ENCODE measurements at regions not wholly inside any gene's neighbourhood (a gene's known extent, or its start where the extent isn't known, plus 50 kb on each side); places are given as distances from the start of the nearest gene placed in this dataset.
"Not testable (repeated sequence)": the region's sequence is repeated elsewhere in the genome, so short reads cannot be mapped to it uniquely, and the experiment has no call there.

DNA sequence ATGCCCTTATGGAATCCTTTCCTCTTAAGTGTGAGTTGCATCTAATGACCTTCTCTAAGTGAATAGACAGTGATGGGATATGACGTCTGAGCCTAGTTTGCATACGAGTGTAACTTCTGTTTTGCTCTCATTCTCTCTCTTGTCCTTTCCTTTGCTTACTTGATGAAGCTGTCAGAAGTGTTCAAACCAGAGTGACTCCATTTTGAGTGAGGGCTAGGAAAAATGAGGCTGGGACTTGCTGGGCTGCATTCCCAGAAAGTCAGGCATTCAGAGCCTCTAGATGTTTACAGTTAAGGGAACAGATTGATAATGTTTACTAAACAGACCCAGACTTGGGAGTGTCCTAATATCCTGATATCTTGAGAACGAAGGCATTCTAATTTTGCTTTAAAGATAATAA, 311.2 kb upstream of the SOX4 start:
- not testable (repeated sequence) for H3K9me3 ChIP-seq; DNase-seq; H3K27me3 ChIP-seq; H3K36me3 ChIP-seq; H3K4me3 ChIP-seq (ENCODE audit: low read depth, low read length)
- peaks cover 28% of the 10 kb centered on the region for H3K4me1 ChIP-seq

DNA sequence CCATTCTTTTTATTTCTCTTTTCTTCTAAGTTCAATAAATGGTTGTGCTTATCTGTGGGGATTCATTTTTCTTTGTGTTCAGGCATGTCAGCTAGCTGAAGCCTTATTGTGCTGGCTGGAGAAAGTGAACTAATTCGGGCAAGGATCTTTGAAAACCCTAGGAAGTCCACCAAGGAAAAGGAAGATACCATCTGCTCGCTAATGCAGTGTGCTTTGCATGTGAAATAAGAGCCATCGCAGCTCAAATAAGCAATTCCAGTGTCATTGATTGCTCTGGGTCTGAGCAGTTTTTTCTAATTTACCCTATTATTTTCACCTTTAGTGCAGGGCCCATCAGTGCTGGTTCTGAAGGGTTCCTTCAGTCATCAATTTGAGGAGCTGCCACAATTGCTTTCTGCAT, 309.4 kb upstream of the SOX4 start:
- Histone ChIP-seq H3K9me3 (no peaks in the 10 kb centered on the region), H3K27me3 (no peaks in the 10 kb centered on the region), H3K4me3 (ENCODE audit: low read depth, low read length) (no peak overlapping the region), H3K36me3 (no peaks in the 10 kb centered on the region), H3K4me1 (peaks cover 20% of the 10 kb centered on the region)
- TF ChIP-seq, protein P1, sequence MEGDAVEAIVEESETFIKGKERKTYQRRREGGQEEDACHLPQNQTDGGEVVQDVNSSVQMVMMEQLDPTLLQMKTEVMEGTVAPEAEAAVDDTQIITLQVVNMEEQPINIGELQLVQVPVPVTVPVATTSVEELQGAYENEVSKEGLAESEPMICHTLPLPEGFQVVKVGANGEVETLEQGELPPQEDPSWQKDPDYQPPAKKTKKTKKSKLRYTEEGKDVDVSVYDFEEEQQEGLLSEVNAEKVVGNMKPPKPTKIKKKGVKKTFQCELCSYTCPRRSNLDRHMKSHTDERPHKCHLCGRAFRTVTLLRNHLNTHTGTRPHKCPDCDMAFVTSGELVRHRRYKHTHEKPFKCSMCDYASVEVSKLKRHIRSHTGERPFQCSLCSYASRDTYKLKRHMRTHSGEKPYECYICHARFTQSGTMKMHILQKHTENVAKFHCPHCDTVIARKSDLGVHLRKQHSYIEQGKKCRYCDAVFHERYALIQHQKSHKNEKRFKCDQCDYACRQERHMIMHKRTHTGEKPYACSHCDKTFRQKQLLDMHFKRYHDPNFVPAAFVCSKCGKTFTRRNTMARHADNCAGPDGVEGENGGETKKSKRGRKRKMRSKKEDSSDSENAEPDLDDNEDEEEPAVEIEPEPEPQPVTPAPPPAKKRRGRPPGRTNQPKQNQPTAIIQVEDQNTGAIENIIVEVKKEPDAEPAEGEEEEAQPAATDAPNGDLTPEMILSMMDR (IDR thresholded peaks at IDR 0.05; ENCODE audit: low read depth, low read length) = no peak
- no peak for DNase-seq

- H3K4me3 ChIP-seq (ENCODE audit: low read depth, low read length) = no peak overlapping the region
- TF ChIP-seq, protein P1 (IDR thresholded peaks at IDR 0.05; ENCODE audit: low read depth, low read length) = no peak
- no peak for DNase-seq
- no peaks in the 10 kb centered on the region for H3K9me3 ChIP-seq
- no peaks in the 10 kb centered on the region for H3K27me3 ChIP-seq
- peaks cover 16% of the 10 kb centered on the region for H3K4me1 ChIP-seq
- H3K36me3 ChIP-seq = no peaks in the 10 kb centered on the region
These were observed 308.8 kb upstream of the SOX4 start for GRCh38 chr6:21284706-21285105.

- Histone ChIP-seq H3K9me3 (no peaks in the 10 kb centered on the region), H3K36me3 (no peaks in the 10 kb centered on the region), H3K27me3 (no peaks in the 10 kb centered on the region), H3K4me3 (ENCODE audit: low read depth, low read length) (no peak overlapping the region), H3K4me1 (no peaks in the 10 kb centered on the region; the same call in none of the 2 replicates)
- TF ChIP-seq, protein P1 (IDR thresholded peaks at IDR 0.05; ENCODE audit: low read depth, low read length) = no peak
- DNase-seq = no peak
These were observed 299.4 kb upstream of the SOX4 start for GRCh38 chr6:21294144-21294543.

GRCh38 chr6:21295506-21296240, 297.9 kb upstream of the SOX4 start:
- TF ChIP-seq, protein P1 (IDR thresholded peaks at IDR 0.05; ENCODE audit: low read depth, low read length) = no peak
- Histone ChIP-seq H3K9me3 (no peaks in the 10 kb centered on the region), H3K4me1 (no peaks in the 10 kb centered on the region; the same call in none of the 2 replicates), H3K4me3 (ENCODE audit: low read depth, low read length) (no peak overlapping the region), H3K36me3 (no peaks in the 10 kb centered on the region), H3K27me3 (no peaks in the 10 kb centered on the region)
- DNase-seq = no peak

GRCh38 chr6:21297665-21298064, 295.9 kb upstream of the SOX4 start:
- no peaks in the 10 kb centered on the region for H3K36me3 ChIP-seq
- no peaks in the 10 kb centered on the region for H3K27me3 ChIP-seq
- DNase-seq = no peak
- no peaks in the 10 kb centered on the region; the same call in none of the 2 replicates for H3K4me1 ChIP-seq
- H3K9me3 ChIP-seq = no peaks in the 10 kb centered on the region
- TF ChIP-seq, protein P1 (IDR thresholded peaks at IDR 0.05; ENCODE audit: low read depth, low read length) = no peak
- no peak overlapping the region for H3K4me3 ChIP-seq (ENCODE audit: low read depth, low read length)

Measured in BE2C (cell line).